Esophagus muscularis mucosa (tissue), 3 donors: ENCODE measurements at regions not wholly inside any gene's neighbourhood (a gene's known extent, or its start where the extent isn't known, plus 50 kb on each side); places are given as distances from the start of the nearest gene placed in this dataset.

Source experiments
- CTCF ChIP-seq, 3 experiments: fragments of 200-600 bp in 2 of 3; fragments of 450-650 bp in 1 of 3; sonication (generic) in 2 of 3; IDR thresholded peaks; one replicate each; pipeline ENCODE4 v1.5.1; 2017 to 2019; ENCODE audit warnings: antibody characterized with exemption in 3 of 3, mild to moderate bottlenecking in 2 of 3, moderate library complexity in 1 of 3
- POLR2A ChIP-seq: fragments of 450-650 bp; IDR thresholded peaks from one replicate; pipeline ENCODE4 v1.6.1; 2017; ENCODE audit warnings: antibody characterized with exemption, moderate library complexity, mild to moderate bottlenecking, low read depth
- POLR2AphosphoS5 ChIP-seq, 2 donors: sonication (generic); formaldehyde crosslinking; IDR thresholded peaks; one replicate each; pipeline ENCODE4 v1.6.1; 2017; ENCODE audit warnings: antibody characterized with exemption in 2 of 2

GRCh38 chr5:93158841-93159240 lies 422.2 kb downstream of the NR2F1-AS1 start:
- TF ChIP-seq POLR2A (no peak), CTCF (IDR thresholded peaks at IDR 0.05) (no peak), POLR2AphosphoS5 (IDR thresholded peaks at IDR 0.05) (no peak)
